ENCODE measurements at regions not wholly inside any gene's neighbourhood (a gene's known extent, or its start where the extent isn't known, plus 50 kb on each side); places are given as distances from the start of the nearest gene placed in this dataset.

DNA sequence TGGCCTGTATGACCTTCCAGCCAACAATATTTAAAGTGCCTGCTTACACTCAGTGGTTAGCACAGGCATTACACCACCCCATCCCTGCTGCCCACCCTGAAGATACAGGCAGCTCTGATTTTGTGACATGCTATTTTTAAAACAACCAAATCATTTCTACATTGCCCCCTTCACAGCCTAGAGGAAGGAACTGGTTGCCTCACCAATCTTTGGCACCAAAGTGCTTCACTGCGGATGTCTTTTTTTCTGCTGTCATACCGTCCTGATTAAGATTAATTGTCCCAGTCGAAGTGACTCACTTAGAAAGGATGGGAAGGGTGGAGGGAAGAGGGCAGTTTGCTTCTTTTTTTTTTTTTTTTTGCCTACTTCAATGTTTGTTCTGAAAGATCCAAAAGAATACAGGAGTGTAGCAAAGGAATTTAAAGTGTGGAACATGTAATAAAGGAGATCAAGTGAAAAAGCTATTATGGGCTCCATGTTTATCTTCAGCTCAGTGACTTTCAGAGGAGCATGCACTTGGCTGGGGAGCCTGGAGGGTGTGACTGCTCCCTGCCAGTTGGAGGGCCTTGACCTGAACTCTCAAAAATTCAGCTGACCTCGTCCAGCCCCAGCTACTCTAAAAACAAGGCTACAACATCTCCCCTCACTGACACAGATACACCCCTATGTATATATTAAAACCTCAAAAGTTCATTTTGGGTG lies 501.1 kb upstream of the TNP1 start (continued):
- TF ChIP-seq, protein P1, sequence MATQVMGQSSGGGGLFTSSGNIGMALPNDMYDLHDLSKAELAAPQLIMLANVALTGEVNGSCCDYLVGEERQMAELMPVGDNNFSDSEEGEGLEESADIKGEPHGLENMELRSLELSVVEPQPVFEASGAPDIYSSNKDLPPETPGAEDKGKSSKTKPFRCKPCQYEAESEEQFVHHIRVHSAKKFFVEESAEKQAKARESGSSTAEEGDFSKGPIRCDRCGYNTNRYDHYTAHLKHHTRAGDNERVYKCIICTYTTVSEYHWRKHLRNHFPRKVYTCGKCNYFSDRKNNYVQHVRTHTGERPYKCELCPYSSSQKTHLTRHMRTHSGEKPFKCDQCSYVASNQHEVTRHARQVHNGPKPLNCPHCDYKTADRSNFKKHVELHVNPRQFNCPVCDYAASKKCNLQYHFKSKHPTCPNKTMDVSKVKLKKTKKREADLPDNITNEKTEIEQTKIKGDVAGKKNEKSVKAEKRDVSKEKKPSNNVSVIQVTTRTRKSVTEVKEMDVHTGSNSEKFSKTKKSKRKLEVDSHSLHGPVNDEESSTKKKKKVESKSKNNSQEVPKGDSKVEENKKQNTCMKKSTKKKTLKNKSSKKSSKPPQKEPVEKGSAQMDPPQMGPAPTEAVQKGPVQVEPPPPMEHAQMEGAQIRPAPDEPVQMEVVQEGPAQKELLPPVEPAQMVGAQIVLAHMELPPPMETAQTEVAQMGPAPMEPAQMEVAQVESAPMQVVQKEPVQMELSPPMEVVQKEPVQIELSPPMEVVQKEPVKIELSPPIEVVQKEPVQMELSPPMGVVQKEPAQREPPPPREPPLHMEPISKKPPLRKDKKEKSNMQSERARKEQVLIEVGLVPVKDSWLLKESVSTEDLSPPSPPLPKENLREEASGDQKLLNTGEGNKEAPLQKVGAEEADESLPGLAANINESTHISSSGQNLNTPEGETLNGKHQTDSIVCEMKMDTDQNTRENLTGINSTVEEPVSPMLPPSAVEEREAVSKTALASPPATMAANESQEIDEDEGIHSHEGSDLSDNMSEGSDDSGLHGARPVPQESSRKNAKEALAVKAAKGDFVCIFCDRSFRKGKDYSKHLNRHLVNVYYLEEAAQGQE (IDR thresholded peaks at IDR 0.05; ENCODE audit: unreplicated experiment) = no peak
- TF ChIP-seq JUNB (IDR thresholded peaks at IDR 0.05; ENCODE audit: unreplicated experiment) (no peak), STAT1 (IDR thresholded peaks at IDR 0.05; ENCODE audit: unreplicated experiment) (no peak), ZNF331 (CRISPR knock-in tag; IDR thresholded peaks at IDR 0.05; ENCODE audit: low read depth) (no peak), CREB1 (CRISPR knock-in tag; IDR thresholded peaks at IDR 0.05; ENCODE audit: low read depth) (no peak)
- TF ChIP-seq, protein P2, sequence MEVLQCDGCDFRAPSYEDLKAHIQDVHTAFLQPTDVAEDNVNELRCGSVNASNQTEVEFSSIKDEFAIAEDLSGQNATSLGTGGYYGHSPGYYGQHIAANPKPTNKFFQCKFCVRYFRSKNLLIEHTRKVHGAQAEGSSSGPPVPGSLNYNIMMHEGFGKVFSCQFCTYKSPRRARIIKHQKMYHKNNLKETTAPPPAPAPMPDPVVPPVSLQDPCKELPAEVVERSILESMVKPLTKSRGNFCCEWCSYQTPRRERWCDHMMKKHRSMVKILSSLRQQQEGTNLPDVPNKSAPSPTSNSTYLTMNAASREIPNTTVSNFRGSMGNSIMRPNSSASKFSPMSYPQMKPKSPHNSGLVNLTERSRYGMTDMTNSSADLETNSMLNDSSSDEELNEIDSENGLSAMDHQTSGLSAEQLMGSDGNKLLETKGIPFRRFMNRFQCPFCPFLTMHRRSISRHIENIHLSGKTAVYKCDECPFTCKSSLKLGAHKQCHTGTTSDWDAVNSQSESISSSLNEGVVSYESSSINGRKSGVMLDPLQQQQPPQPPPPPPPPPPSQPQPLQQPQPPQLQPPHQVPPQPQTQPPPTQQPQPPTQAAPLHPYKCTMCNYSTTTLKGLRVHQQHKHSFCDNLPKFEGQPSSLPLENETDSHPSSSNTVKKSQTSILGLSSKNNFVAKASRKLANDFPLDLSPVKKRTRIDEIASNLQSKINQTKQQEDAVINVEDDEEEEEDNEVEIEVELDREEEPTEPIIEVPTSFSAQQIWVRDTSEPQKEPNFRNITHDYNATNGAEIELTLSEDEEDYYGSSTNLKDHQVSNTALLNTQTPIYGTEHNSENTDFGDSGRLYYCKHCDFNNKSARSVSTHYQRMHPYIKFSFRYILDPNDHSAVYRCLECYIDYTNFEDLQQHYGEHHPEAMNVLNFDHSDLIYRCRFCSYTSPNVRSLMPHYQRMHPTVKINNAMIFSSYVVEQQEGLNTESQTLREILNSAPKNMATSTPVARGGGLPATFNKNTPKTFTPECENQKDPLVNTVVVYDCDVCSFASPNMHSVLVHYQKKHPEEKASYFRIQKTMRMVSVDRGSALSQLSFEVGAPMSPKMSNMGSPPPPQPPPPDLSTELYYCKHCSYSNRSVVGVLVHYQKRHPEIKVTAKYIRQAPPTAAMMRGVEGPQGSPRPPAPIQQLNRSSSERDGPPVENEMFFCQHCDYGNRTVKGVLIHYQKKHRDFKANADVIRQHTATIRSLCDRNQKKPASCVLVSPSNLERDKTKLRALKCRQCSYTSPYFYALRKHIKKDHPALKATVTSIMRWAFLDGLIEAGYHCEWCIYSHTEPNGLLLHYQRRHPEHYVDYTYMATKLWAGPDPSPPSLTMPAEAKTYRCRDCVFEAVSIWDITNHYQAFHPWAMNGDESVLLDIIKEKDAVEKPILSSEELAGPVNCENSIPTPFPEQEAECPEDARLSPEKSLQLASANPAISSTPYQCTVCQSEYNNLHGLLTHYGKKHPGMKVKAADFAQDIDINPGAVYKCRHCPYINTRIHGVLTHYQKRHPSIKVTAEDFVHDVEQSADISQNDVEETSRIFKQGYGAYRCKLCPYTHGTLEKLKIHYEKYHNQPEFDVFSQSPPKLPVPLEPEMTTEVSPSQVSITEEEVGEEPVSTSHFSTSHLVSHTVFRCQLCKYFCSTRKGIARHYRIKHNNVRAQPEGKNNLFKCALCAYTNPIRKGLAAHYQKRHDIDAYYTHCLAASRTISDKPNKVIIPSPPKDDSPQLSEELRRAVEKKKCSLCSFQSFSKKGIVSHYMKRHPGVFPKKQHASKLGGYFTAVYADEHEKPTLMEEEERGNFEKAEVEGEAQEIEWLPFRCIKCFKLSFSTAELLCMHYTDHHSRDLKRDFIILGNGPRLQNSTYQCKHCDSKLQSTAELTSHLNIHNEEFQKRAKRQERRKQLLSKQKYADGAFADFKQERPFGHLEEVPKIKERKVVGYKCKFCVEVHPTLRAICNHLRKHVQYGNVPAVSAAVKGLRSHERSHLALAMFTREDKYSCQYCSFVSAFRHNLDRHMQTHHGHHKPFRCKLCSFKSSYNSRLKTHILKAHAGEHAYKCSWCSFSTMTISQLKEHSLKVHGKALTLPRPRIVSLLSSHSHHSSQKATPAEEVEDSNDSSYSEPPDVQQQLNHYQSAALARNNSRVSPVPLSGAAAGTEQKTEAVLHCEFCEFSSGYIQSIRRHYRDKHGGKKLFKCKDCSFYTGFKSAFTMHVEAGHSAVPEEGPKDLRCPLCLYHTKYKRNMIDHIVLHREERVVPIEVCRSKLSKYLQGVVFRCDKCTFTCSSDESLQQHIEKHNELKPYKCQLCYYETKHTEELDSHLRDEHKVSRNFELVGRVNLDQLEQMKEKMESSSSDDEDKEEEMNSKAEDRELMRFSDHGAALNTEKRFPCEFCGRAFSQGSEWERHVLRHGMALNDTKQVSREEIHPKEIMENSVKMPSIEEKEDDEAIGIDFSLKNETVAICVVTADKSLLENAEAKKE (CRISPR knock-in tag; IDR thresholded peaks at IDR 0.05) = no peak
